GM23338 (cell line): ENCODE measurements at regions not wholly inside any gene's neighbourhood (a gene's known extent, or its start where the extent isn't known, plus 50 kb on each side); places are given as distances from the start of the nearest gene placed in this dataset.

ENCODE experiments used
- CREB1 ChIP-seq: fragments of 250-450 bp; sonication (Bioruptor Pico); IDR thresholded peaks from 2 replicates; pipeline ENCODE4 v1.5.0; 2020; ENCODE audit warnings: low read depth, mild to moderate bottlenecking, moderate library complexity
- CTCF ChIP-seq, 2 experiments: fragments of 200-600 bp in 1 of 2; sonication (generic) in 1 of 2; conservative IDR thresholded peaks; 2 replicates each; pipeline versions ENCODE4 v1.5.1 to v1.6.1; 2016 to 2017; ENCODE audit warnings: antibody characterized with exemption in 2 of 2, low read depth in 2 of 2, mild to moderate bottlenecking in 2 of 2, moderate library complexity in 1 of 2
- EZH2 ChIP-seq: fragments of 200-600 bp; sonication (generic); IDR thresholded peaks from one replicate; pipeline ENCODE4 v1.8.0; 2017; ENCODE audit warnings: antibody characterized with exemption, mild to moderate bottlenecking, low read depth; ENCODE audit not compliant: unreplicated experiment
- REST ChIP-seq: IDR thresholded peaks from one replicate; pipeline ENCODE4 v1.6.1; 2018; ENCODE audit warnings: antibody characterized with exemption; ENCODE audit not compliant: unreplicated experiment

- no peak for TF ChIP-seq CTCF (conservative IDR thresholded peaks at IDR 0.05; ENCODE audit: low read depth in 2 of 2)
- TF ChIP-seq EZH2, result no peak
- TF ChIP-seq CREB1 (CRISPR knock-in tag), result no peak
- TF ChIP-seq REST, result no peak
These were observed 159.3 kb upstream of the PRICKLE2 start for GRCh38 chr3:64384561-64384960.
